Inflammatory macrophage treated with lipopolysaccharide for 1 hour (primary cell): ENCODE measurements at regions not wholly inside any gene's neighbourhood (a gene's known extent, or its start where the extent isn't known, plus 50 kb on each side); places are given as distances from the start of the nearest gene placed in this dataset.
"Not testable (repeated sequence)": the region's sequence is repeated elsewhere in the genome, so short reads cannot be mapped to it uniquely, and the experiment has no call there.

Source experiments
- DNase-seq, 2 donors: peaks; one replicate each; pipeline ENCODE4 v3.0.0-alpha.2; 2020 to 2022

GRCh38 chr4:148735432-148736155 lies 293.4 kb upstream of the NR3C2 start:
- no peak for DNase-seq

DNA sequence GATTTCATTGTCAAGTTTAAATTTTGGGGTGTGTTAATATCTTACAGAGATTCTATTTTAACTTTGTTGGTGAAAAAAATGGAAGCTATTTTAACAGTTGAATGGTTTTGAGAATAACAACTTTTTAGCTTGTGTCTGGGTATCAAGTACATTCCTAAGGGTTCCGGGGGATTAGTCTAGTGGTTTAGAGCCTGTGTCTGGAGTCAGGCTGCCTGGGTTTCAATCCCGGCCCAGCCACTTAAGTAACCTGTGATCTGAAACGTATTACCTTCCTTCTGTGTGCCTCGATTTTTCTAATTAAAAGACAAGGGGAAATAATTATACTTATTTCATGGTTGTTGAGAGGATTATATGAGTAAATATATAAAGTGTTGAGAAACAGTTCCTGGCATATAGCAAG lies 288.6 kb upstream of the NR3C2 start:
- no peak for DNase-seq

GRCh38 chr4:148730082-148730640 lies 287.9 kb upstream of the NR3C2 start:
- DNase-seq, result no peak

DNA sequence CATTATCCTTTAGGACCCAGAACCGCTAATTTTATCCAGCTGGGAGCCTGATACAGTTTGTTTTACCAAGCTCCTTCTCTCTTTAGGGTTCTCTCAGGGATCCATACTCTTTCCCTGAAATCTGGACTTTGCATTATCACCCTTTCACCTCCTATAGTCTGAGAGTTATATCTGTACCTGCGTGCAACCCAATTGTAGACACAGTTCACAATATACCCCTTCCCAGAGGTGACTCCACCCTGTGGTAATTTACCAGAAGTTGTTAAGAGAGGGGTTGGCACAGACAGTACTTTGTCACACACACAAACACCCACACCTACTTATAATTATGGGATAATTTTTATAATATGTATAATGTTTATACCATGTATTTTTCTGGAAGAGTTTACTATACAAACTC lies 275.8 kb upstream of the NR3C2 start:
- no peak for DNase-seq

- DNase-seq, result no peak
Measured at GRCh38 chr4:148716431-148717052, 274.3 kb upstream of the NR3C2 start.

GRCh38 chr4:148704291-148704690 lies 262.1 kb upstream of the NR3C2 start:
- DNase-seq, result no peak

DNA sequence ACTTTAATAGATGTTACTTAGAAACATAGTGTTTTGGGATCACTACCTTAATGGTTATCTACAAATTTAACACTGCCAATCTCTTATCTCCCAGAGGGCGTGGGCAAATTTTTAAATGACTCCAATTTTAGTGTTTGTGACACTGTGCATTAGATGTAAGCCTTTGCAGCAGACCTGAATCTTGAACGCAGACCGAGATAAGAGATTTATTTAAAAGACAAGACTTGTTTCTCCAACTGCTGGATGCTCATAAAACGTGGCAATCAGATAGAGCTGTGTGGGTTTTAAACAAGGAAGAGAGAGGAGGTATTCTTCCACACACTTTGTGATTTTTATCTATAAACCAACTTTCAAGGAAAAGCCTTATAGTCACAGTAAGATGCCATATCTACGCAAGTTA lies 252.5 kb upstream of the NR3C2 start:
- DNase-seq, result no peak

GRCh38 chr4:148693913-148694649 lies 251.9 kb upstream of the NR3C2 start:
- no peak for DNase-seq

- DNase-seq, result no peak
Measured at GRCh38 chr4:148692242-148692641, 250.0 kb upstream of the NR3C2 start.

- DNase-seq, result no peak
Measured at GRCh38 chr4:148686449-148686848, 244.2 kb upstream of the NR3C2 start.

DNA sequence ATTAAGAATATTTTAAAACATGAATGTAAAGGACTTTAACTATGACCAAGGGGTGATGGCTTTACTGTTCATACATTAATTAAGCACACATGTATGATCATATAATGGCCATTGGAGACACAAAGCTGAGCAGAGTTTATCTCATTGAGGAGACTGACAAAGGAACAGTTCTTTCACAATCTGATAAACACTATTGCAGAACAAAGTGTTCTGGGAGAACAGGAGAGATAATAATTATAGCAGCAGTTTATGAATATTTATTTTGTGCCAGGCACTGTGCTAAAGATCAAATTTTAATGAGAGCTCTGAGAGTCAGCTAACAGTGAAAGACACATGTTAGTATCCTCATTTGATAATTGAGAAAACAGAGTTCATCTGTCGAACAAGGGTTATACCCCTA lies 242.4 kb upstream of the NR3C2 start:
- no peak for DNase-seq

GRCh38 chr4:148680884-148681283 lies 238.7 kb upstream of the NR3C2 start:
- DNase-seq, result no peak

DNA sequence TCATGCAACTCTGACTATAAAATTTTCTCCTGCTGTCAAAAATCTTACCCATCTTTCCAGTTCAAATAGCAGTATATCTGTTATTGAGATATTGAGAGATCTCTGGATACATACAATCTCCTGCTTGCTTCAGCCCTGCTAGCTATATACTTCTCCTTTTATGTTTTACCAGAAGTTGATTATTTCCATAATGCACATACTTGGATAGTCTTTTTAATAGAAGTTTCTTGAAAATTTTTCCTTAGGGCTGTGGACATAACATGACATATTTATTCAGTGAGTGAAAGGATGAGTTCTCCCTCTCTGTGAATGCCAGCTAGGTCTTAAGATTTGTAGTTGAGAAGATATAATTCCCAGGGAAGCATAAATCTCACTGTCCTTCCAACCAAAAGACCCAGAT lies 234.1 kb upstream of the NR3C2 start:
- DNase-seq, result no peak

GRCh38 chr4:148674876-148675275 lies 232.7 kb upstream of the NR3C2 start:
- no peak for DNase-seq

- no peak for DNase-seq
Measured at GRCh38 chr4:148664636-148665035, 222.4 kb upstream of the NR3C2 start.

DNA sequence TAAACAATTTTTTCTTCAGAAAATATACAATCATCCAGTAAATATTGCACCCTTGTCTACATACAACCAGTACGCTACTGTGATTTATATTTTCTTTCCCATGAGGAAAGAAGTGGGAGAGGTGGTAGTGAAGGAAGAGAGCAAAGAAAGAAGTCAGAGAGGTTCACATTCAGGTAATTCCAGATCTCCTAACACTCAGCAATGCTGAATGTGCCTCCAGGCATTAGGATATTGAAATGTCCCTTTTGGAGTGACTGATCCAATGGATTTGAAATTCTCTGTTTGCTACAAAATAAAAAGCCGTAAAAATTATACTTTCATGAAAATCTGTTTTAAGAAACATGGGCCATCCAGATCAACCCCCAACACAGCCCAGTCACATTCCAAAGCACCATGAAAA lies 211.9 kb upstream of the NR3C2 start:
- no peak for DNase-seq

GRCh38 chr4:148653681-148654080 lies 211.5 kb upstream of the NR3C2 start:
- DNase-seq, result no peak

DNA sequence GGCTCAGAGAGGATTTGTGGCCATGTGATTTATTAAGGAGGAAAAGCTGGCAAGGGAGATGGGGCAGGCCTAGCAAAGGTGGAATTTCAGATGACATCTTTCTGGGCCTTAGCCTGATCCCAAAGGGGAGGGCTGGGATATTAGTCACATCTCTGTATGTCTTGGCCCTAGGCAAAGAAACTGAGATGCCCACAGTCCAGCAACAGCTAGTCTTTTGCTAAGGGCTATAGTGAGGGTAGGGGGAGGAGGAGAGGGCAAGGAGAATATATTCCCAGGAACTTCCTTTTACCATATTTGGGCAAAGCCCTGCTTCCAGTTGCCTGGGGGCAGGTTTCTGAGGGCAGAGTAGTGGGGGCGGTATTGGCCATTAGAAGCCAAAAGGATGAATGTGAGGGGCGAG lies 209.8 kb upstream of the NR3C2 start:
- DNase-seq, result no peak

- DNase-seq, result no peak
Measured at GRCh38 chr4:148649652-148650331, 207.6 kb upstream of the NR3C2 start.

DNA sequence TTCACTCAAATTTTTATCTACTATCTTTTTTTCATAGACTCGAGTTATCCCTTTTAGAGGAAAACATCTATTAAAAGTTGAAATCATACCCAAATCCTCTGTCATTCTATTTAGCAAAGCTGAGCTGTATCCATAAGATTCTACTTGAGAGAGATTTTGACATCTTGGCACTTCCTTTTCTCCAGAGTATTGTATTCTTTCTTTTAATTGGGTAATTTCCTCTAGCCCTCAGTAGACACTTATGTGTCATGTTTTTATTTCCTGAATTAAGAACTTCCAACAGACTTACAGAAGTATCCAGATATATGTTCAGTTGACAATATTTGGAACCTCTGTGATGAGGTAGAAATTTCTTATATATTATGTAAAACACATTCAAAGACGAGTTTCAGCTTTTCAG lies 201.6 kb upstream of the NR3C2 start:
- DNase-seq, result no peak

DNA sequence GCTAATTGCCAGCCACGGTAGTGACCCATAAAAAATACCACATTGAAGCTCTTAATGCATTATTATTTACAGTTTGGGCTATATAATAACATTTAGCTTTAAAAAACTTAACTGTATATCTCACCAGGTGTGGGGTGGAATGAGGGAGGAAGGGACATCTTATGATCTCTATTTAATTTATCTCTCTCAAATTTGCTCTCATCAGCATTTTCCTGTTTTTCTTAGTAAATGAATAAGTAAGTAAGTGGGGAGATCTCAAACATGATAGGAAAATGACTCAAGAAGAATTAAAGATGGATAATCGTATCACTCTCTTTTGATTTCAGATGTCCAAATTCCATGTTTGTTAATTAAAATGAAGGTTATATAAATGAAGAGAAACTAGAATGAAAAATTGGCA lies 200.7 kb upstream of the NR3C2 start:
- DNase-seq, result no peak

DNA sequence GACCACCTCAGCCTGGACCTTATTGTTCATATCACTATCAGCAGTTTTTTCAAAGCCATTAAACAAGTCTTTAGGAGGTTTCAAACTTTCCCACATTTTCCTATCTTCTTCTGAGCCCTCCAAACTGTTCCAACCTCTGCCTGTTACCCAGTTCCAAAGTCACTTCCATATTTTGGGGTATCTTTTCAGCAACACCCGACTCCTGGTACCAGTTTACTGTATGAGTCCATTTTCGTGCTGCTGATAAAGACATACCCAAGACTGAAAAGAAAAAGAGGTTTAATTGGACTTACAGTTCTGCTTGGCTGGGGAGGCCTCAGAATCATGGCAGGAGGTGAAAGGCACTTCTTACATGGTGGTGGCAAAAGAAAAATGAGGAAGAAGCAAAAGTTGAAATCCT lies 195.9 kb upstream of the NR3C2 start:
- DNase-seq, result not testable (repeated sequence)

DNA sequence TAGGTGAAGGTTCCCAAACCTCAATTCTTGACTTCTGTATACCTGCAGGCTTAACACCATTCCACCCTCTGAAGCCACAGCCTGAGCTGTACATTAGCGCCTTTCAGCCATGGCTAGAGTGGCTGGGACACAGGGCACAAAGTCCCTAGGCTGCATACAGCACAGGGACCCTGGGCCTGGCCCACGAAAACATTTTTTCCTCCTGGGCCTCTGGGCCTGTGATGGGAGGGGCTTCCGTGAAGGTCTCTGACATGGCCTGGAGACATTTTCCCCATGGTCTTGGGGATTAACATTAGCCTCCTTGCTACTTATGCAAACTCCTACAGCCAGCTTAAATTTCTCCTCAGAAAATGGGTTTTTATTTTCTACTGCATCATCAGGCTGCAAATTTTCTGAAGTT lies 195.2 kb upstream of the NR3C2 start:
- not testable (repeated sequence) for DNase-seq
